ENCODE measurements at regions not wholly inside any gene's neighbourhood (a gene's known extent, or its start where the extent isn't known, plus 50 kb on each side); places are given as distances from the start of the nearest gene placed in this dataset.
A peak's percentile ranks its signal among the peaks of the same experiment; 100 is the strongest.
"Not testable (repeated sequence)": the region's sequence is repeated elsewhere in the genome, so short reads cannot be mapped to it uniquely, and the experiment has no call there.

DNA sequence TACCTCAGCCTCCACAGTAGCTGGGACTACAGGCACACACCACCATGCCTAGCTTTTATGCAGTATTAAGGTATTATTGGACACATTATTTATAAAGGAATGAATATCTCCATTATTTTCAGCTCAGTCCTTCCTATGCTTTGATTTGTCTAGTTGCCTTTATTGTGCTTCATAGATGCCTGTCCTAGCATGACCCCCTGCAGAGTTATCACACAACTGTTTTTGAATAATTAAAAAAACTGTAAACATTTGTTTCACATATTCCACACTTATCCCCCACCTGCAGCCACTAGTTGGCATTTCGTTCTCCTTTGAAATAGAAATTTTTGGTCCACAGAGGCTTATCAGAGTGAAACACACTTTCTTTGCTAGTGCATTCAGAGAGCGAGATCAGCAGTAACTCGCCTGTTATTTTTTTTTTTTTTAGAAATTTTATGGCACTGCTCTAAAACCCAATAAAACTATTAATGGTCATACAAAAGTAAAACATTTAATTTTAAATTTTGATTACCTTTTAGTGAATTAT, 151.8 kb upstream of the RASA1 start:
- no peak for DNase-seq

DNA sequence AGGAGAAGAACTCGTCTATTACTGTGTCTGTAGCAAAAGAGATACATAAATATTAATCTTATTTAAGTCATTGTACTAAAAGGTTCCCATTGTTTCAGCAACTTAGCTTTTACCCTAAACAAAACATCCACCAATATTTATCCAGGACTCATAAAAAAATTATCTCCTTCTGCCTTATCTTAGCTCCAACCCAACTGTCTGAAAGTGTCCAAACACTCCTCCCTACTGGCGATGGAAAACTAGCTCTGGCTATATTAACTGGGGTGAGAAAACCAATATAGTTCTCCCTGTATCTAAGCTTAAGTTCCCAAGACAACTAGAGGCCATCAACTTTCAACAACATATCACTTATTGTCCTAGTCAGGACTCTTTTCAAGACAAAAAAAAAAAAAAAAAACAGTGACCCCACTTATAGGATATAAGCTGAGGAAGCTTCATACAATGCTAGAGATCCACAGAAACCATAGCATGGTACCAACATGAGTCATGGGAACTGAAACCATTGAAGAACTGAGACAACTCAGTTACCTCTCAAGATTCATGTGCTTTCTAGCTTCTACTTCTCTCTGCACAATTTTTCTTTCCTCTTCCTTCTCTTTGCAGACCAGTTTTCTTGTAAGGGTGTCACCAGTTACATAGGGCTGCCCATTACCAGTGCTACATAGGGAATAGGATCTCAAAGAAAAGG, 150.7 kb upstream of the RASA1 start:
- DNase-seq = no peak

DNA sequence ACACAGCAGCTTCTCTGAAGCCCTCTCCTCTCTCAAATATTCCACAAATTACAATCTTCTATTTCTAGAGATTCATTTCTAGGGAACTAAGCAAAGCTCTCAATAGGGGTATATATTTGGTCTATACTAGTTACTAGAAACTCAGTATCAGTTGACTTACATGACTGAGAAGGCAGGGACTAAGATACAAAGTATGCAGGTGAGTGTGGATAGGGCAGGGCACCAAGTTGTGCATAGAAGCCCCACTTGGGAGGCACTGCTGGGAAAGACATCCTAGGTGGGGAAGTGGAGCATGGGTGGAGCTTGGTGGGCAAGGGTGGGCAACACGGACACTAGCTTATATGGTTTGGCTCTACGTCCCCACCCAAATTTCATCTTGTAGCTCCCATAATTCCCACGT, 148.1 kb upstream of the RASA1 start:
- DNase-seq = no peak

DNA sequence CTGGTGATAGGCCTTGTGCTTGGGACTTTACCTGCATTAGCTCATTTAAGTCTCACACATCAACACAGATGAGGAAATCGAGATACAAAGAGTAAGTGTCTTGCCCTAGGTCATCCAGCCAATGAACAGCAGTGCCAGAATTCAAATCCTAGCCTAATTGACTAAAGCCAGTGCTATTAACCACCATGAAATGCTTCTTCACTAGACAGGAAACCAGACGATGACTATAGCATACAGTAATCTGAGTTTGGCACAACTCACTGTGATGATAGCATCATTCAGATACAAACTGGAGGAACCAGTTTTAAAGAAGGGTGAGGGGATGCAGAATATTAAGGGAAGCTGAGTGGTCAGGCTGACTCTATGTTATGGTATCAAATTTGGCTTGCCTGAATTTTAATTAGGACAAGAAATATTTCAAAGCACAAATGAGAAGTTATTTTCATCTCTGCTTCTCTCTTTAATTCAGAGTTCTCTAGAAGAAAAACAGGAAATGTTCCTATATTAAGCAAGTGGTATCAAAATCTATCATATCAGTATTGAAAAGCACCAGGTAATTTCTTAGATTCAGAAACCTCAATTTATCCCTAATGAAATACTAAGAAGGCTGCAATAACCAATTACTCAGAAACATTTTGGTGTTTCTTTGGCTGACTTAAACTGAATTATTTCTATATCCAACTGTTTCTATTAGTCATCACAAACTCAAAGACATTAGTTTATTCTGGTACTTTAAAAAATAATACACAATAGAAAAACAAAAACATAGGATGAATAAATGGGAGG, 147.0 kb upstream of the RASA1 start:
- no peak for DNase-seq

DNA sequence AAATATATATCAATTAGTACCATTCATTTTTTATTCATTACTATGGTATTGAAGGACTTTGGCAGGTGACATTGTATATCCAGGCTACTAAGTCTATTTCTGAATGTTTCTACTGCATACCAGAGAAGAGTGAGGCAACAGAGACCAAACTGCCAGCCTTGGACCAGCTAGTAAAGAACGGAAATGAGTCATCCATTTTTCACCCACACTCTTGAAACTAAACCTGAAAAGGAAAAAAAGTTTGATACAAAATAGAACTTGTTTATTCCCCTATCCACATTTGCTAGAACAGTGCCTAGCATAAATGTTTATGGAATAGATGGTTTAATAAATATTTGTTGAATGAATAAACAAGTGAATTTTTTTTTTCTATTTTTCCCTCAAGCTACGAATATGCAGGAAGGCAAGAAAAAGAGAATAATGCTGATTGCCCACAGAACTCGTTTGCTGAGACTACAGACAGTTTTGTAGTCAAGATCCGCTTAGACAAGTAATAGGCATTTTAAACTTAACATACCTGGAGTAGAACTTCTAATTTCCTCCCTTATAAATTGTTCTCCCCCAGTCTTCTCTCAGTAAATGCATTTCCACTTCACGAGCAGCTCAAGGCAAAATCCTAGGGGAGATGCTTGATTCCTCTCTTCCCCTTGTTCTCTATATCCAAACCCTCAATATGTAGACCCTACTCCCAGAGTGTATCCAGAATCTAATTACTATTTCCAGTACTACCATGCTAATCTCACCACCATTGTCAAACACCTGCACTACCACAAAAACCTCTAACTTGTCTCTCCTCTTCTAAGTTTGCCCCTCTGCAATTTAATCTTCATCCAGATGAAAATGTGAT, 146.2 kb upstream of the RASA1 start:
- peak; percentile 9 to 14 for DNase-seq

DNA sequence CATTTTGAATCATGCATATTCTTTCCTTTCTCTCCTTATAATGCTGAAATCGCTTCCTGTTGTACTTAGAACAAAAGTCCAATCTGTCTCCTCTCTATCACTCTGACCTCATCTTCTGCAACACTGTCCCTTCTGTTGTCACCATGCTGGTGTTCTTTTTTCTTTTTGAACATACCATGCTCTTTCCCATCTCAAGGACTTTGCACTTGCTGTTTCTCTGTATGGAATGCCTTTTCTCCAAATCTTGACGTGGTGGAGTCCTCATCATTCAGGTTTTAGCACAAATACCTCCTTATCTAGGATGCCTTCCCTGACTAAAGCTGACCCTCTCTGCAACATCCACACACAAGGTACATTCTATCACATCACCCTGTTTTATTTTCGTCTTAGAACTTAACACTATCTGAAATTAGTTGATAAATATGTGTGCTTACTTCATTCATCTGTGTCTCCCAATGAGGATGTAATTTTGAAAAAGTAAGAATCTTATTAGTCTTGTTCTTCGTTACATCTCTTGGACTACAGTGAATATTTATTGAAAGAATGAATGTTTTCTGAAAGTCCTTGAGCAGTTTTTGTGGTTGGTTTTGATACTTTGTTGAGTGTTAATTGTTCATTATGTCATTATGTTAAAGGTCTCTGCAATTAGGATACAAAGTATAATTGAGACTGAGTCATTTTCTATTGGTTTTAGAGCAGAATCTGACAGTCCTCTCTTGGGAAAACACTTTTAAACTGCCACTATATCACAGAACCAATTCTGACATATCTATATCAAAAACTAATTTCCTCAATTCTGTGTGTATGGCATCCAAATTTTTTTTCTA, 145.3 kb upstream of the RASA1 start:
- DNase-seq = no peak

DNA sequence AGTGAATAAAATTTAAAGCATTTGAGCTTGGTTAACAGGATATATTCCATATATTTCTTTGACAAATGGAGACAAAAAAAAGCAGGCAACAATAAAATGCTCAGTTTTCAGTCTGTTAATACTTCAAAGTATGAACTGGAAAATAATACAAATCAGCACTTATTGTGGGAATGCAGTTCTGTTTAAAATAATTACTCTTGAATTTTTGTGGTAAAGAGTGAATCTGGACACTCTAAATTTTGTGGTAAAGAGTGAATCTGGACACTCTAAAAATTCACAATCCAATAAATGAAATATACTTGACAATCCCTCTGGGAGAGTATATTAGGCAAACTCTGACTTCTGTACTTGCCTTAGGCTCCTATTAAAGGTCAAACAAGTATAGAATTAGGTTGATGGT, 141.9 kb upstream of the RASA1 start:
- DNase-seq = no peak

DNA sequence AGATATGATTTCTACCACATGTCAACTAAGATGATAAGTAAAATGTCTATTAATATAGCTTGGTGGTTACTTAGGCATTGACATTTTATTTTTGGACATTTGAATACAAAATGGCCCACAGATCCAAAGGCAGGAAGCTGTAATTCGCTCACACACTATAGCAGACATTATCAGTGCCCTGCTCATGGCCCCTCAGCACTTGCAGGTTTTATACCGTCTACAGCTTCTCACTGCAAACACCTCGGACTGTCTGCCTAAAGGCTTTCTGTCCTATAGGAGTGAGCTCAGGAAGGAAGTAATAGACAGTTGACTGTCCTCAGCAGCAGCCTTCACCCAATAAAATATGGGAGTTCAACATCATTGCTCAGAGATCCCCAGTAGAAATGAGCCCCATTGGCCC, 140.8 kb upstream of the RASA1 start:
- no peak for DNase-seq

DNA sequence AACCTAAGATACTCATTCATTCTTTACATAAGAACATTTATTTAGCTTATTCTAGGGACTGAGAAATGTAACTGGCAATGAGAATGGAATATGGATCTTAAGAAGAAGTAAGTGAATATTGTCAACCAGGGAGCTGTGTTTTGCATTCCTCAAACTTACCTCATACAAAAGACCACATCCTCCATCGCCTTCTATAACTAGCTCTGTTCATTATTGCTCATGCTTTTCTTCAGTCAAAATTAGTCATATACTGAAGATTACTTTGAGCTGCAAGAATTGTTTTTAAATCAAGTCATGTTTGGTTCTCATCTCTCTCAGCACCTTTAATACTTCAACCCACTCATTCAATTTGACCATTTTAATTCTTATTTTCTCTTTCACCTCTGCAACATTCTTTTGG, 140.3 kb upstream of the RASA1 start:
- DNase-seq = no peak

DNA sequence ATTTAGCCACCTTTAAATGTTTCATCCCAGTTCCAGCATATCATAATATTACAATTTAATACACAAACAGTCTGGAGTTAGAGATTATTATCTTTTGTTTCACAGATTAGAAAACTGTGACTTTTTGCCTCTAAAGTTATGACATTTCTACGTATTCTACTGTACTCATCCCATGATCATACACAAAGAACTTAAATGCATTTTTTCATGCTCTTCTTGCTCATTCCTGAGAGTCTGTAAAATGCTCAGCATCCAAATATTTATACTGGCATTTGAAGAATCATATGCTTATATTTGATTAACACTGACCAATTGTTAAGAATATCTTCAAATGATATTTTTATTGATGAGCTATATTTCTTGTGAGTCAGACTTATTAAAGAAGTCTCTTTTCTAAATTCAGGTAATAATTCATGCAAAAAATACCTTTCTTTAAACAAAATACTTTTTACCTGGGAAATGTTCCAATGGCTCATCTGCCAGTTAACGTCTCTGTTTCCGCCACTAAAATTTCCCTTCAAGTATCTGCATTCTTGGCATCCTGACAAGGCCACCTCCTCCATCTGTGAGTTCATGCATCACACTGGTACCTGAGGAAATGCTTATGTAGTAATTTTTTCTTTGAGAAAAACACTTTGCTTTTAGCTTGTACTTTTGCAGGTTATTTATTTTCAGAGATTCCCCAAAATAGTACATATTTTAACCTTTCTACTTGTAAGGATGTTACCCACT, 139.6 kb upstream of the RASA1 start:
- no peak for DNase-seq

DNA sequence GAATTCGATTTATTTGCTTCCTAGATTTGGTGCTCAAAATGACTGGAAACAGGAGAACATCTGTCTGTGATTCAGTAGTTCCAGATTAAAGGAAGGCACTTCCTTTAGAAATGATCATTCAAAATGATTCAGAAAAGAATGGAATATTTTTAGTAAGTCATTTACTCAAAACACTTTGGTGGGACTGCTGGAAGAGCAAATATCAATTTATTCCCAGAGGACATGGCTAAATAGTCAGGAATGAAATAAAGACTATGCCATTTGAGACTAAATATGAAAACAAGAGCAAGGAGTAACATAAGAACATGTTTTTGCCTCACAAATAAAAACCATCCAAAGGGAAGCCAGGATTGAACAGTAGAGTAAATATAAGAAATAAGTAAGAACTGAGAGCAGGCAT, 138.6 kb upstream of the RASA1 start:
- no peak for DNase-seq

DNA sequence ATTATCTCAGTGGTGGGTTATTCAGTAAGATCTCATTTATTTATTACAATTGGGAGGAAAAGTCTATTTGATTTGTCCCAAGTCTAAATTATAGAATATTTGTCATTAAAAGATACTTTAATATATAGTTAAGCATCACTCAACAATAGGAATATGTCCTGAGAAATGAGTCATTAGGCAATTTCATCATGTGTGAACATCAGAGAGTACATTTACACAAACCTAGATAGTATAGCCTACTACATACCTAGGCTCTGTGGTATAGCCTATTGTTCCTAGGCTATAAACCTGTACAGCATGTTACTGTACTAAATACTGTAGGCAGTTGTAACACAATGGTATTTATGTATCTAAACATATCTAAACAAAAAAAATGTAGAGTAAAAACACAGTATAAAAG, 135.0 kb upstream of the RASA1 start:
- DNase-seq = no peak

DNA sequence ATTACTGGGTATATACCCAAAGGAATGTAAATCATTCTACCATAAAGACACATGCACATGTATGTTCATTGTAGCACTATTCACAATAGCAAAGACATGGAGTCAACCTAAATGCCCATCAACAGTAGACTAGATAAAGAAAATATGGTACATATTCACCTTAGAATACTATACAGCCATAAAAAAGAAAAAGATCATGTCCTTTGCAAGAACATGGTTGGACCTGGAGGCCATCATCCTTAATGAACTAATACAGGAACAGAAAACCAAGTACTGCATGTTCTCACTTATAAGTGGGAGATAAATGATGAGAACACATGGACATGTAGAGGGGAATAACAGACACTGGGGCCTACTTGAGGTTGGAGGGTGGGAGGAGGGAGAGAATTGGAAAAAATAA, 133.2 kb upstream of the RASA1 start:
- DNase-seq = not testable (repeated sequence)

DNA sequence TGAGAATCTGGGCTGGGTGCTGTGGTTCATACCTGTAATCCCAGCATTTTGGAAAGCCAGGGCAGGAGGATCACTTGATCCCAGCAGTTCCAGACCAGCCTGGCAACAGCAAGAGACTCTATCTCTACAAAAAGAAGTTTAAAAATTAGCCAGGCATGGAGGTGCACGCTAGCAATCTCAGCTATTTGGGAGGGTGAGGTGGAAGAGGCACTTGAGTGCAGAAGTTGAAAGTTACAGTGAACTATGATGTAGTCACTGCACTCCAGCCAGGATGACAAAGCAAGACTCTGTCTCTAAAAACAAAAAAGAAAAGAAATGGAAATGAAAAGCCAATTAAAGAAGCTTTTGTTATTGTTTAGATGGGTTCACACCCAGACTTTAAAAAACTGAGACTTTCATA, 131.6 kb upstream of the RASA1 start:
- no peak for DNase-seq

DNA sequence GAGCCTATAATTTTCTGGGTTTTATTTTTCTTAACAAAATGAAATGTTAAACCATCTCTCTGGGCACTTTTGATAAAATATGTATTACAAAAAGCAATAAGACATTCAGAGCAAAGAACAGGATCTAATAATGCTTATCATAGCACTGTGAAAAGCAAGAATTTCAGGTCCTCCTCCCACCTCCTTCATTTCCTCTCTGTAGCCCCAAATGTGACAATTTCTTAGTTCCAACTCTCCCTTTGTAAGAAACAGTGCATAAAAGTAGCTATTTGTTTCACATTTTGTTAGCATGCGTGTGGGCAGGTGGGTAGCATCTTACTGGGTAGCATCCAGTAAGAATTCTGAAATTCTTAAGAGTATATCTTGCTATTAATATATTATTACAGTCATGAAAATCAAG, 130.9 kb upstream of the RASA1 start:
- no peak for DNase-seq

DNA sequence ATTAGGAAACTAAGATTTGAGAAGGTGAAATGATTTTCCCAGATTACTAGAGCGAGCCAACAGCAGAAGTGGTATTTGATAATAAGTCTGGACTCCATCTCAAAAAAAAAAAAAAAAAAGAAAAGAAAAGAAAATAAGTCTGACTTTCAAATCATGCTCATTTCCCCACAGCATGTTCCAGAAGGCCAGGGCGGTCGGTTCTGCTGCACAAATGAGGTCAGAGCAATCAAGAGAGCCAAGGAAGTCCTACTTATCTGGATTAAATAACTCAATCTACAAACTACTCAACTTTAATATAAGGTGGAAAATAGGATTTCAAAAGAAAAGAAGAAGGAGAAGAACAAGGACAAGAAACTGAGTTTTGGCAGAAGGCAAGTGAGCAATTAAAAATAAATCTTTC, 130.4 kb upstream of the RASA1 start:
- DNase-seq = no peak

DNA sequence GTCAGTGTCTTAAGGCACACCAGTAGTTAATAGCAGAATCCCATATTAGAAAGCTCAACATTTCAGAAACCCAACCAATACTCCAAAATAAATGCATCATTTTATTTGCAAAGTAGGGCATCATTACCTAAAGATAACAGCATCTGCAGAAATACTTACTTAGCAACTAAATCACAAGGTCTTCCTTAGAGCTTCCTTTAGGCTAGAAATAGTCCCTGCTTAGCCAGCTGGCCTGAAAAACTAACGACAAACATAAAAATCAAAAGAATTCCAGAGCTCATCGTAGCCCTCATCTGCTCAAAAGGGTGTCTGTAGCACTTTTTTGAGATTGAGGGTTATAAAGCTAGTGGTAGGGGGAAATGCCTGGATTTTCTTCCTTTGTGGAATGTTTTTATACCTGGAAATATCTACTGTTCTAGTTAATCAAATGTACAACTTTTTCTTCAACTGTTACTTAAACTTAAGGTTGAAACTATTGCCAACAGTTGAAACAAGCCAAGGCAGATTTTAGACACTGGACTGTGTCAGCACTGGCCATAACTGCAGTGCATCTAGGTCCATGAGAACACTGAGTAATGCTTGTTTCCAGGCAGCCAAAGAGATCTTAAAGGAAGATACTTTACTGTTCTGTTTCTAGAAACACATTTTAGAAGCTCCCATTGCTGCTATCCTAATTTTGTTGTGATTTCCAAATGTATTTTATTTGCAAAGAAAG, 129.4 kb upstream of the RASA1 start:
- no peak for DNase-seq

DNA sequence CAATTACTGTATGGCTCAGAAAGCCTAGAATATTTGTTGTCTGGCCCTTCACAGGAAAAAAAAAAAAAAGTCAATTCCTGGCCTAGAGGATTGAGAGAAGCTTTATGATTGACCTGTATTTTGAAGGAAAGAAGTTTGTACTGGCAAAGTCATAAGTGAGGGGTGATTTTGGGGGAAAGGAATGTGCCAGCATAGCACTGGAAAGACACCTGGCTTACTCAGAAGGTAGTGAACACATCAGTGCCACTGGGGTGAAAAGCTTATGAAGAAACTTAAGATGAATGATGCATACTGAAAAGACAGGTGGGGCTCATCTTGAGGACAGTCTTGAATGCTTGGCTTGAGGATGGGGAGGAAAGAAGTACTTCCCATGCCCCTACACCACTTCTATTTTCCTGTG, 127.9 kb upstream of the RASA1 start:
- DNase-seq = no peak

DNA sequence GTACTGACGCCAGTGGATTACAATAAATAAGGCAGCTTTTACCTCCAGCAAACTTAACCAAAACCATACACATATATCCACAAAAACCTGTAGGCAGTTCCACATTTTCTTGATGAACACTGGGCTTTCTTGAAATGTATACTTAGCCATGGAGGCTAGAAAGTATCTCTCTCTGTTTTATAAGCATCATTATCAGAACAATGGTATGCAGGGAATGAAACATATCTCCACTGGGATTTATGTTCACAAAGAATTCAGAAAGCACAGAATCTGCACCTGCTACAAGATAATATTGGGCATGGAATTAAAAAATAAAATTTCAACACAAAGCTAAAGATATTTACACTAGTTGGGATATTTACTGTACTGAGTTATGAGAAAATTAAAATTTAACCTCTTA, 126.1 kb upstream of the RASA1 start:
- DNase-seq = no peak

DNA sequence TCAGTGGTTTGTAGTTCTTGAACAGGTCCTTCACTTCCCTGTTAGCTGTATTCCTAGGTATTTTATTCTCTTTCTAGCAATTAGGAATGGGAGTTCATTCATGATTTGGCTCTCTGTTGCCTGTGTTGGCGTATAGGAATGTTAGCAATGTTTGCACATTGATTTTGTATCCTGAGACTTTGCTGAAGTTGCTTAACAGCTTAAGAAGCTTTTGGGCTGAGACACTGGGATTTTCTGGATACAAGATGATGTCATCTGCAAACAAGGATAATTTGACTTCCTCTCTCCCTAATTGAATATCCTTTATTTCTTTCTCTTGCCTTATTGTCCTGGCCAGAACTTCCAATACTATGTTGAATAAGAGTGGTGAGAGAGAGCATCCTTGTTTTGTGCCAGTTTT, 121.8 kb upstream of the RASA1 start:
- DNase-seq = not testable (repeated sequence)

DNA sequence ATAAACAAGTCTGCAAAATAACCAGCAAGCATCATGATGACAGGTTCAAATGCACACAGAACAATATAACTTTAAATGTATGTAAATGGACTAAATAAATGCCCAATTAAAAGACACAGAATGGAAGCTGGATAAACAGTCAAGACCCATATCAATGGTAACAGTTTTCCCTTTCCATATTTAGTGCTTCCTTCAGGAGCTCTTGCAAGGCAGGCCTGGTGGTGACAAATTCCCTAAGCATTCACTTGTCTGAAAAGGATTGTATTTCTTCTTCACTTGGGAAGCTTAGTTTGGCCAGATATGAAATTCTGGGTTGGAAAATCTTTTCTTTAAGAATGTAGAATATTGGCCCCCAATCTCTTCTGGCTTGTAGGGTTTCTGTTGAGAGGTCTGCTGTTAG, 120.2 kb upstream of the RASA1 start:
- no peak for DNase-seq
